NT2/D1 (cell line): ENCODE measurements at regions not wholly inside any gene's neighbourhood (a gene's known extent, or its start where the extent isn't known, plus 50 kb on each side); places are given as distances from the start of the nearest gene placed in this dataset.
"Not testable (repeated sequence)": the region's sequence is repeated elsewhere in the genome, so short reads cannot be mapped to it uniquely, and the experiment has no call there.

ENCODE experiments used
- SUZ12 ChIP-seq: IDR thresholded peaks from 2 replicates; pipeline ENCODE4 v1.6.1; 2011; ENCODE audit not compliant: insufficient read length, insufficient read depth; ENCODE audit errors: extremely low read depth
- YY1 ChIP-seq: IDR thresholded peaks from 2 replicates; pipeline ENCODE4 v1.6.1; 2011; ENCODE audit not compliant: insufficient read length, insufficient read depth
- ZNF274 ChIP-seq: IDR thresholded peaks from 2 replicates; pipeline ENCODE4 v1.6.1; 2011; ENCODE audit warnings: mild to moderate bottlenecking, low read depth, low read length

DNA sequence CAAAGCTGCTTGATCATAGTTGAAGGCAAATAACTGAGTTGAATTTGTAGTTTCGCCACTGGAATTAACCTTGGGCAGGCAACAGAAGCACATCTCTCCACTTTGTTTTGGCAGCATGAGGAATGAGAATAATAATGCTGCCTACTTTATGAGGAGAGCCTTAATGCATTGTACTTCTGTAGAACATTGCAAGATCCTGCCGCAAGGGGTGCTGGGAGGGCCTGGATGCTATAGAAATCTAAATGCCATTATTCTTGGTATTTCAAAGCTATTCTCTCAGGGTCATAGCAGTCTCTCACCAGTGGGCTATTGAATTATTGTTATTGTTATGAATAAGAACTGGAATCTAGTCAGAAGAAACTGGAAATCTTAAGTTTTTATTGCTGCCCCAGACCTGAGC lies 1715.4 kb downstream of the KHDRBS2 start:
- TF ChIP-seq SUZ12, YY1, ZNF274: not testable (repeated sequence)
